Endothelial cell of umbilical vein (primary cell): ENCODE measurements at regions not wholly inside any gene's neighbourhood (a gene's known extent, or its start where the extent isn't known, plus 50 kb on each side); places are given as distances from the start of the nearest gene placed in this dataset.

Source experiments
- BruUV-seq: library from RNA; stranded (reverse); fragments of 400-500 nt; replicated peaks from 2 replicates; lab custom pipeline; 2021; lab: Mats Ljungman, UMichigan
- CTCF ChIA-PET: fragments of 300-600, 350-600 bp; sonication (Branson Sonifier 250); formaldehyde crosslinking; loops from one replicate; lab custom pipeline; 2021; ENCODE audit warnings: antibody characterized with exemption, inconsistent platforms; lab: Charles Lee
- POLR2A ChIA-PET: fragments of 300-600, 350-600 bp; sonication (Branson Sonifier 250); formaldehyde crosslinking; loops from one replicate; lab custom pipeline; 2021; ENCODE audit warnings: antibody characterized with exemption, inconsistent platforms; lab: Charles Lee
- DNase-seq: peaks from one replicate; pipeline ENCODE4 v3.0.0-alpha.2; 2011; ENCODE audit warnings: low read depth, low spot score
- FAIRE-seq: peaks from 2 replicates; lab custom pipeline; 2011; peaks lifted over from hg19 to GRCh38; lab: Jason Lieb, UNC
- H2AFZ ChIP-seq: 2 replicates; pipeline ENCODE4 v1.6.0; 2012; ENCODE audit warnings: low read depth, low read length, control low read depth, inconsistent platforms
- H3K27ac ChIP-seq: 2 replicates; pipeline ENCODE4 v1.5.1; 2011; ENCODE audit warnings: low read depth, mild to moderate bottlenecking, control low read depth, low read length, moderate library complexity; ENCODE audit not compliant: insufficient read depth
- H3K27me3 ChIP-seq, 2 experiments: 2 replicates each; pipeline versions ENCODE4 v1.6.0 to v1.6.1; 2011; ENCODE audit warnings: low read length in 2 of 2, mixed read lengths in 1 of 2; ENCODE audit not compliant: control insufficient read depth in 2 of 2, insufficient read depth in 2 of 2
- H3K36me3 ChIP-seq, 2 experiments: 2 replicates in 1 of 2; 3 replicates in 1 of 2; pipeline ENCODE4 v1.5.1; 2011; ENCODE audit warnings: low read length in 2 of 2, mild to moderate bottlenecking in 1 of 2, moderate library complexity in 1 of 2; ENCODE audit not compliant: control insufficient read depth in 2 of 2, insufficient read depth in 2 of 2; ENCODE audit errors: extremely low read depth in 1 of 2
- H3K4me1 ChIP-seq: 3 replicates; pipeline ENCODE4 v1.5.1; 2011; ENCODE audit warnings: mild to moderate bottlenecking, low read length; ENCODE audit not compliant: control insufficient read depth, insufficient read depth; ENCODE audit errors: extremely low read depth
- H3K4me2 ChIP-seq: 2 replicates; pipeline ENCODE4 v1.6.1; 2011; ENCODE audit warnings: low read length, control low read depth, mixed read lengths; ENCODE audit not compliant: insufficient read depth
- H3K4me3 ChIP-seq, 3 experiments: fragments of 200-600 bp in 1 of 3; sonication (generic), shearing (Covaris generic) in 1 of 3; replicated peaks in 1 of 3; 2 replicates each; pipeline ENCODE4 v1.5.1; 2011 to 2016; ENCODE audit warnings: control low read depth in 3 of 3, low read length in 3 of 3, mild to moderate bottlenecking in 2 of 3, inconsistent platforms in 1 of 3, low read depth in 1 of 3, moderate library complexity in 1 of 3; ENCODE audit not compliant: insufficient read depth in 1 of 3
- H3K79me2 ChIP-seq: 2 replicates; pipeline ENCODE4 v1.6.0; 2012; ENCODE audit warnings: low read length, inconsistent platforms; ENCODE audit not compliant: control insufficient read depth, insufficient read depth
- H3K9ac ChIP-seq: replicated peaks from 2 replicates; pipeline ENCODE3; 2011; ENCODE audit warnings: low read length, control low read depth; ENCODE audit not compliant: insufficient read depth; ENCODE audit errors: extremely low read depth
- H3K9me1 ChIP-seq: replicated peaks from 3 replicates; pipeline ENCODE4 v1.6.0; 2011; ENCODE audit warnings: mild to moderate bottlenecking, low read length; ENCODE audit not compliant: control insufficient read depth, insufficient read depth; ENCODE audit errors: extremely low read depth
- H3K9me3 ChIP-seq: replicated peaks from 2 replicates; pipeline ENCODE4 v1.5.1; 2012; ENCODE audit warnings: low read length, inconsistent platforms; ENCODE audit not compliant: control insufficient read depth, insufficient read depth
- H4K20me1 ChIP-seq: replicated peaks from 2 replicates; pipeline ENCODE3; 2011; ENCODE audit warnings: mild to moderate bottlenecking, low read length; ENCODE audit not compliant: control insufficient read depth, insufficient read depth; ENCODE audit errors: extremely low read depth
- EZH2 ChIP-seq: IDR thresholded peaks from 2 replicates; pipeline ENCODE4 v1.6.1; 2012; ENCODE audit warnings: borderline replicate concordance, low read depth, mild to moderate bottlenecking, moderate library complexity, low read length, inconsistent platforms; ENCODE audit not compliant: severe bottlenecking
- FOS ChIP-seq: IDR thresholded peaks from 2 replicates; pipeline ENCODE4 v1.6.1; 2011; ENCODE audit warnings: mild to moderate bottlenecking, low read length, moderate library complexity, borderline replicate concordance; ENCODE audit not compliant: insufficient read depth
- GATA2 ChIP-seq: IDR thresholded peaks from 2 replicates; pipeline ENCODE4 v1.7.0; 2011; ENCODE audit warnings: low read depth, mild to moderate bottlenecking, moderate library complexity, mixed read lengths, low read length; ENCODE audit not compliant: insufficient read length, insufficient read depth
- JUN ChIP-seq: IDR thresholded peaks from 2 replicates; pipeline ENCODE4 v1.6.1; 2011; ENCODE audit warnings: borderline replicate concordance, low read depth; ENCODE audit not compliant: insufficient read length, insufficient read depth
- MYC ChIP-seq: IDR thresholded peaks from one replicate; pipeline ENCODE4 v1.6.1; 2011; ENCODE audit warnings: mild to moderate bottlenecking, low read depth, low read length
- POLR2A ChIP-seq: IDR thresholded peaks from 2 replicates; pipeline ENCODE4 v1.6.1; 2012; ENCODE audit warnings: low read depth, mild to moderate bottlenecking, control low read depth, low read length
- POLR2AphosphoS5 ChIP-seq: IDR thresholded peaks from 2 replicates; pipeline ENCODE4 v1.6.1; 2012; ENCODE audit warnings: low read depth, mild to moderate bottlenecking, control low read depth, low read length, moderate library complexity; ENCODE audit not compliant: insufficient read depth
- dilution Hi-C: fragments of 300-500 bp; cut with MboI; formaldehyde crosslinking; loops from one replicate; pipeline ENCODE4 v1.15.0; 2019; ENCODE audit warnings: low sequenced_read_pairs; ENCODE audit not compliant: extremely low pct_ligation_motif_present
- intact Hi-C: fragments of 100-400 bp; cut with micrococcal nuclease; formaldehyde crosslinking; loops from one replicate; pipeline ENCODE4 v1.10.0; 2022
- TF ChIP-seq, protein P1 (sequence below): IDR thresholded peaks from 2 replicates; pipeline ENCODE4 v1.6.1; 2011; ENCODE audit not compliant: insufficient read depth, insufficient read length
- TF ChIP-seq, protein P2 (sequence below), 2 donors: IDR thresholded peaks; 1 replicate in 1 of 2; 2 replicates in 1 of 2; pipeline ENCODE4 v1.5.1; 2011; ENCODE audit warnings: low read length in 2 of 2, mild to moderate bottlenecking in 2 of 2, moderate library complexity in 2 of 2, control low read depth in 1 of 2, inconsistent platforms in 1 of 2, low read depth in 1 of 2; ENCODE audit not compliant: insufficient read depth in 1 of 2; ENCODE audit errors: extremely low read depth in 1 of 2

DNA sequence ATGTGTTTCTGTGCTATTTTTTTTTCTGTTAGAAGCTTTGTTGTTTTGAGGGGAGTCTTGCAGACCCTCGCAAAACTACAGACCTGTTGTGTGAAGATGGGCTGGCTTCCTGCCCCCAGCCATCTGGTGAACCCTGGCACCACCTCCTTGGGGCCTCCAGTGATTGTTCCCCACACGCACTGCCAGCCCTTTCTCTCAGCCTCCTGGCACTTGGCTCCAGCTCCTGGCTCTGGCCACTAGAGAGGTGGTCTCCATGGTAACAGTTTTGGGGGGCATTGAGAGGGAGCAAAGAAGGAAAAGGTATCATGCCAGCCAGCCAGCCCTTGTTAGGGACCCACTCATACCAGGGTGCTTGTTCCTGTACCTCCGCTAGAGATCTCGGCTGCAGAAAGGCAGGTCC lies 176.4 kb upstream of the RPH3A start:
- DNase-seq (no peak), FAIRE-seq (no peak)
- Histone ChIP-seq H3K4me2 (no peak overlapping the region), H4K20me1 (no peaks in the 10 kb centered on the region), H3K27me3 (no peaks in the 10 kb centered on the region), H3K4me3 (no peak overlapping the region), H3K9me1 (no peaks in the 10 kb centered on the region), H2AFZ (no peak overlapping the region), H3K9ac (no peak overlapping the region), H3K4me1 (no peaks in the 10 kb centered on the region), H3K9me3 (no peaks in the 10 kb centered on the region), H3K27ac (no peak overlapping the region), H3K36me3 (no peaks in the 10 kb centered on the region), H3K79me2 (no peaks in the 10 kb centered on the region)
- intact Hi-C loops (no loop called here), dilution Hi-C loops (no loop called here)
- CTCF ChIA-PET = no interaction called here
- no TSS peak for BruUV-seq
- TF ChIP-seq MYC (no peak), GATA2 (no peak), POLR2A (no peak), EZH2 (no peak), JUN (no peak), FOS (no peak), POLR2AphosphoS5 (no peak)
- TF ChIP-seq, protein P1, sequence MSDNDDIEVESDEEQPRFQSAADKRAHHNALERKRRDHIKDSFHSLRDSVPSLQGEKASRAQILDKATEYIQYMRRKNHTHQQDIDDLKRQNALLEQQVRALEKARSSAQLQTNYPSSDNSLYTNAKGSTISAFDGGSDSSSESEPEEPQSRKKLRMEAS = no peak
- TF ChIP-seq, protein P2, sequence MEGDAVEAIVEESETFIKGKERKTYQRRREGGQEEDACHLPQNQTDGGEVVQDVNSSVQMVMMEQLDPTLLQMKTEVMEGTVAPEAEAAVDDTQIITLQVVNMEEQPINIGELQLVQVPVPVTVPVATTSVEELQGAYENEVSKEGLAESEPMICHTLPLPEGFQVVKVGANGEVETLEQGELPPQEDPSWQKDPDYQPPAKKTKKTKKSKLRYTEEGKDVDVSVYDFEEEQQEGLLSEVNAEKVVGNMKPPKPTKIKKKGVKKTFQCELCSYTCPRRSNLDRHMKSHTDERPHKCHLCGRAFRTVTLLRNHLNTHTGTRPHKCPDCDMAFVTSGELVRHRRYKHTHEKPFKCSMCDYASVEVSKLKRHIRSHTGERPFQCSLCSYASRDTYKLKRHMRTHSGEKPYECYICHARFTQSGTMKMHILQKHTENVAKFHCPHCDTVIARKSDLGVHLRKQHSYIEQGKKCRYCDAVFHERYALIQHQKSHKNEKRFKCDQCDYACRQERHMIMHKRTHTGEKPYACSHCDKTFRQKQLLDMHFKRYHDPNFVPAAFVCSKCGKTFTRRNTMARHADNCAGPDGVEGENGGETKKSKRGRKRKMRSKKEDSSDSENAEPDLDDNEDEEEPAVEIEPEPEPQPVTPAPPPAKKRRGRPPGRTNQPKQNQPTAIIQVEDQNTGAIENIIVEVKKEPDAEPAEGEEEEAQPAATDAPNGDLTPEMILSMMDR (IDR thresholded peaks at IDR 0.05; ENCODE audit: extremely low read depth in 1 of 2, insufficient read depth in 1 of 2, low read depth in 1 of 2, low read length in 2 of 2) = no peak
- POLR2A ChIA-PET = no interaction called here
